ENCODE measurements at regions not wholly inside any gene's neighbourhood (a gene's known extent, or its start where the extent isn't known, plus 50 kb on each side); places are given as distances from the start of the nearest gene placed in this dataset.

GRCh38 chr3:174460831-174461230, 398.3 kb upstream of the NAALADL2 start:
- TF ChIP-seq JUN (IDR thresholded peaks at IDR 0.05; ENCODE audit: borderline replicate concordance, insufficient read depth, insufficient read length, low read depth) = no peak
- TF ChIP-seq, protein P1, sequence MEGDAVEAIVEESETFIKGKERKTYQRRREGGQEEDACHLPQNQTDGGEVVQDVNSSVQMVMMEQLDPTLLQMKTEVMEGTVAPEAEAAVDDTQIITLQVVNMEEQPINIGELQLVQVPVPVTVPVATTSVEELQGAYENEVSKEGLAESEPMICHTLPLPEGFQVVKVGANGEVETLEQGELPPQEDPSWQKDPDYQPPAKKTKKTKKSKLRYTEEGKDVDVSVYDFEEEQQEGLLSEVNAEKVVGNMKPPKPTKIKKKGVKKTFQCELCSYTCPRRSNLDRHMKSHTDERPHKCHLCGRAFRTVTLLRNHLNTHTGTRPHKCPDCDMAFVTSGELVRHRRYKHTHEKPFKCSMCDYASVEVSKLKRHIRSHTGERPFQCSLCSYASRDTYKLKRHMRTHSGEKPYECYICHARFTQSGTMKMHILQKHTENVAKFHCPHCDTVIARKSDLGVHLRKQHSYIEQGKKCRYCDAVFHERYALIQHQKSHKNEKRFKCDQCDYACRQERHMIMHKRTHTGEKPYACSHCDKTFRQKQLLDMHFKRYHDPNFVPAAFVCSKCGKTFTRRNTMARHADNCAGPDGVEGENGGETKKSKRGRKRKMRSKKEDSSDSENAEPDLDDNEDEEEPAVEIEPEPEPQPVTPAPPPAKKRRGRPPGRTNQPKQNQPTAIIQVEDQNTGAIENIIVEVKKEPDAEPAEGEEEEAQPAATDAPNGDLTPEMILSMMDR (IDR thresholded peaks at IDR 0.05; ENCODE audit: extremely low read depth in 1 of 2, insufficient read depth in 1 of 2, low read depth in 1 of 2, low read length in 2 of 2) = no peak
- TF ChIP-seq POLR2AphosphoS5 (IDR thresholded peaks at IDR 0.05; ENCODE audit: insufficient read depth, low read depth, low read length) = no peak
- TF ChIP-seq EZH2 (IDR thresholded peaks at IDR 0.05; ENCODE audit: borderline replicate concordance, low read depth, low read length, severe bottlenecking) = no peak
- no peak for TF ChIP-seq MAX (IDR thresholded peaks at IDR 0.05; ENCODE audit: insufficient read depth, insufficient read length)

Measured in endothelial cell of umbilical vein (primary cell).